ENCODE measurements at regions not wholly inside any gene's neighbourhood (a gene's known extent, or its start where the extent isn't known, plus 50 kb on each side); places are given as distances from the start of the nearest gene placed in this dataset.

DNA sequence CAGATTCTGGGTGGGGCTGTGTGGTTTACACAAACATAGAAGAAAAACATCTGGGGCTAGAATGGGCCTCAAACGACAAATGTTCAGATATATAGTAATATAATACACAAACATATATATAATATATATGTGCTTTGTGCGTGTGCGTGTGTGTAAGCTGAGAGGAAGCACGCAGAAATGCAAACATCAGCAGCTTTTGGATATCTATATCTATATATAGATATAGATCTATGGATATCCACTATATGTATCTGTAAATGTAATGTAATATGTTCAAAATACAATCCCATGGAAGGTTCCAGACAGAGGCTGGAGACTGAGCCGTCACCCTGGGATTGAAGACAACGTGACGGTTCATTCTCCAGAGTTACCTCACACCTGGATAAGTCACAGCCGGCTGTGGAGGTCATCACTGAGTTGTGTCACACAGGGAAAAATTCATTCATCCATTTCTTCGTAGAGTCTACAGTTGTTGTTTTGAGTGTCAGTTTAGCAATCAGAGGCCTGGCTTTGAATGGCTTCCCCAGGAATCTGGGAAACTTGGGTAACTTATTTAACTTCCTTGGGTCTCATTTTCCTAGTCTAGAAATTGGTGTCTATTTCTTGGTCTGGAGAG, 123.0 kb upstream of the CPEB4 start:
- TF ChIP-seq, protein P1, sequence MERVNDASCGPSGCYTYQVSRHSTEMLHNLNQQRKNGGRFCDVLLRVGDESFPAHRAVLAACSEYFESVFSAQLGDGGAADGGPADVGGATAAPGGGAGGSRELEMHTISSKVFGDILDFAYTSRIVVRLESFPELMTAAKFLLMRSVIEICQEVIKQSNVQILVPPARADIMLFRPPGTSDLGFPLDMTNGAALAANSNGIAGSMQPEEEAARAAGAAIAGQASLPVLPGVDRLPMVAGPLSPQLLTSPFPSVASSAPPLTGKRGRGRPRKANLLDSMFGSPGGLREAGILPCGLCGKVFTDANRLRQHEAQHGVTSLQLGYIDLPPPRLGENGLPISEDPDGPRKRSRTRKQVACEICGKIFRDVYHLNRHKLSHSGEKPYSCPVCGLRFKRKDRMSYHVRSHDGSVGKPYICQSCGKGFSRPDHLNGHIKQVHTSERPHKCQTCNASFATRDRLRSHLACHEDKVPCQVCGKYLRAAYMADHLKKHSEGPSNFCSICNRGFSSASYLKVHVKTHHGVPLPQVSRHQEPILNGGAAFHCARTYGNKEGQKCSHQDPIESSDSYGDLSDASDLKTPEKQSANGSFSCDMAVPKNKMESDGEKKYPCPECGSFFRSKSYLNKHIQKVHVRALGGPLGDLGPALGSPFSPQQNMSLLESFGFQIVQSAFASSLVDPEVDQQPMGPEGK (tag by site-specific recombination; IDR thresholded peaks at IDR 0.05) = no peak
- TF ChIP-seq ZNF239 (tag by site-specific recombination; IDR thresholded peaks at IDR 0.05) = no peak
- TF ChIP-seq, protein P2, sequence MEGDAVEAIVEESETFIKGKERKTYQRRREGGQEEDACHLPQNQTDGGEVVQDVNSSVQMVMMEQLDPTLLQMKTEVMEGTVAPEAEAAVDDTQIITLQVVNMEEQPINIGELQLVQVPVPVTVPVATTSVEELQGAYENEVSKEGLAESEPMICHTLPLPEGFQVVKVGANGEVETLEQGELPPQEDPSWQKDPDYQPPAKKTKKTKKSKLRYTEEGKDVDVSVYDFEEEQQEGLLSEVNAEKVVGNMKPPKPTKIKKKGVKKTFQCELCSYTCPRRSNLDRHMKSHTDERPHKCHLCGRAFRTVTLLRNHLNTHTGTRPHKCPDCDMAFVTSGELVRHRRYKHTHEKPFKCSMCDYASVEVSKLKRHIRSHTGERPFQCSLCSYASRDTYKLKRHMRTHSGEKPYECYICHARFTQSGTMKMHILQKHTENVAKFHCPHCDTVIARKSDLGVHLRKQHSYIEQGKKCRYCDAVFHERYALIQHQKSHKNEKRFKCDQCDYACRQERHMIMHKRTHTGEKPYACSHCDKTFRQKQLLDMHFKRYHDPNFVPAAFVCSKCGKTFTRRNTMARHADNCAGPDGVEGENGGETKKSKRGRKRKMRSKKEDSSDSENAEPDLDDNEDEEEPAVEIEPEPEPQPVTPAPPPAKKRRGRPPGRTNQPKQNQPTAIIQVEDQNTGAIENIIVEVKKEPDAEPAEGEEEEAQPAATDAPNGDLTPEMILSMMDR (tag by site-specific recombination; IDR thresholded peaks at IDR 0.05) = no peak
- TF ChIP-seq, protein P3, sequence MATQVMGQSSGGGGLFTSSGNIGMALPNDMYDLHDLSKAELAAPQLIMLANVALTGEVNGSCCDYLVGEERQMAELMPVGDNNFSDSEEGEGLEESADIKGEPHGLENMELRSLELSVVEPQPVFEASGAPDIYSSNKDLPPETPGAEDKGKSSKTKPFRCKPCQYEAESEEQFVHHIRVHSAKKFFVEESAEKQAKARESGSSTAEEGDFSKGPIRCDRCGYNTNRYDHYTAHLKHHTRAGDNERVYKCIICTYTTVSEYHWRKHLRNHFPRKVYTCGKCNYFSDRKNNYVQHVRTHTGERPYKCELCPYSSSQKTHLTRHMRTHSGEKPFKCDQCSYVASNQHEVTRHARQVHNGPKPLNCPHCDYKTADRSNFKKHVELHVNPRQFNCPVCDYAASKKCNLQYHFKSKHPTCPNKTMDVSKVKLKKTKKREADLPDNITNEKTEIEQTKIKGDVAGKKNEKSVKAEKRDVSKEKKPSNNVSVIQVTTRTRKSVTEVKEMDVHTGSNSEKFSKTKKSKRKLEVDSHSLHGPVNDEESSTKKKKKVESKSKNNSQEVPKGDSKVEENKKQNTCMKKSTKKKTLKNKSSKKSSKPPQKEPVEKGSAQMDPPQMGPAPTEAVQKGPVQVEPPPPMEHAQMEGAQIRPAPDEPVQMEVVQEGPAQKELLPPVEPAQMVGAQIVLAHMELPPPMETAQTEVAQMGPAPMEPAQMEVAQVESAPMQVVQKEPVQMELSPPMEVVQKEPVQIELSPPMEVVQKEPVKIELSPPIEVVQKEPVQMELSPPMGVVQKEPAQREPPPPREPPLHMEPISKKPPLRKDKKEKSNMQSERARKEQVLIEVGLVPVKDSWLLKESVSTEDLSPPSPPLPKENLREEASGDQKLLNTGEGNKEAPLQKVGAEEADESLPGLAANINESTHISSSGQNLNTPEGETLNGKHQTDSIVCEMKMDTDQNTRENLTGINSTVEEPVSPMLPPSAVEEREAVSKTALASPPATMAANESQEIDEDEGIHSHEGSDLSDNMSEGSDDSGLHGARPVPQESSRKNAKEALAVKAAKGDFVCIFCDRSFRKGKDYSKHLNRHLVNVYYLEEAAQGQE (tag by site-specific recombination; IDR thresholded peaks at IDR 0.05) = no peak
- TF ChIP-seq ZNF560 (tag by site-specific recombination; IDR thresholded peaks at IDR 0.05; ENCODE audit: borderline replicate concordance) = no peak
- TF ChIP-seq YY1 (tag by site-specific recombination; IDR thresholded peaks at IDR 0.05) = no peak
- no peak for TF ChIP-seq ZNF777 (tag by site-specific recombination; IDR thresholded peaks at IDR 0.05; ENCODE audit: borderline replicate concordance)
- no peak for TF ChIP-seq KLF9 (tag by site-specific recombination; IDR thresholded peaks at IDR 0.05; ENCODE audit: low read depth)
- no peak for TF ChIP-seq BCL11A (tag by site-specific recombination; IDR thresholded peaks at IDR 0.05; ENCODE audit: low read depth)
- no peak for TF ChIP-seq SP2 (tag by site-specific recombination; IDR thresholded peaks at IDR 0.05)
- TF ChIP-seq KLF7 (tag by site-specific recombination; IDR thresholded peaks at IDR 0.05; ENCODE audit: borderline replicate concordance) = no peak

All from HEK293 (cell line).